SJSA1 (cell line): ENCODE measurements at regions not wholly inside any gene's neighbourhood (a gene's known extent, or its start where the extent isn't known, plus 50 kb on each side); places are given as distances from the start of the nearest gene placed in this dataset.

Experiments
- DNase-seq, 2 experiments: peaks; one replicate each; pipeline ENCODE4 v3.0.0-alpha.2; 2015 to 2020; ENCODE audit warnings: low spot score in 2 of 2, low read depth in 1 of 2
- H3K27ac ChIP-seq: fragments of 250-450 bp; sonication (Bioruptor Pico); 2 replicates; pipeline ENCODE4 v1.5.1; 2020; ENCODE audit warnings: mild to moderate bottlenecking, moderate library complexity
- H3K27me3 ChIP-seq: fragments of 250-450 bp; sonication (Bioruptor Pico); replicated peaks from 2 replicates; pipeline ENCODE4 v1.5.1; 2020; ENCODE audit warnings: mild to moderate bottlenecking, moderate library complexity
- H3K36me3 ChIP-seq: fragments of 250-450 bp; sonication (Bioruptor Pico); 2 replicates; pipeline ENCODE4 v1.5.1; 2020; ENCODE audit warnings: mild to moderate bottlenecking
- H3K4me1 ChIP-seq: fragments of 250-450 bp; sonication (Bioruptor Pico); replicated peaks from 2 replicates; pipeline ENCODE4 v1.6.1; 2021; ENCODE audit warnings: mild to moderate bottlenecking
- H3K4me3 ChIP-seq: fragments of 250-450 bp; sonication (Bioruptor Pico); 2 replicates; pipeline ENCODE4 v1.5.1; 2020; ENCODE audit warnings: mild to moderate bottlenecking
- H3K9me3 ChIP-seq: fragments of 250-450 bp; sonication (Bioruptor Pico); replicated peaks from 2 replicates; pipeline ENCODE4 v1.5.1; 2020; ENCODE audit warnings: mild to moderate bottlenecking

GRCh38 chr6:111985202-111985731, 68.6 kb upstream of the CCN6 start:
- Histone ChIP-seq H3K27me3 (no peaks in the 10 kb centered on the region), H3K9me3 (no peaks in the 10 kb centered on the region), H3K4me1 (peaks cover 17% of the 10 kb centered on the region), H3K4me3 (no peak overlapping the region), H3K36me3 (no peaks in the 10 kb centered on the region), H3K27ac (peak overlapping the region; percentile 56)
- peak; percentile 67 to 74 for DNase-seq

- H3K4me3 ChIP-seq: no peak overlapping the region
- no peaks in the 10 kb centered on the region for H3K9me3 ChIP-seq
- no peak overlapping the region for H3K27ac ChIP-seq
- H3K36me3 ChIP-seq: no peaks in the 10 kb centered on the region
- no peaks in the 10 kb centered on the region for H3K27me3 ChIP-seq
- no peak for DNase-seq
- peaks cover 17% of the 10 kb centered on the region for H3K4me1 ChIP-seq
These were observed 67.3 kb upstream of the CCN6 start for GRCh38 chr6:111986651-111987050.

GRCh38 chr6:111987295-111987694, 66.6 kb upstream of the CCN6 start:
- Histone ChIP-seq H3K4me3 (no peak overlapping the region), H3K36me3 (no peaks in the 10 kb centered on the region), H3K9me3 (no peaks in the 10 kb centered on the region), H3K27me3 (no peaks in the 10 kb centered on the region), H3K4me1 (peaks cover 23% of the 10 kb centered on the region), H3K27ac (no peak overlapping the region)
- no peak for DNase-seq

- Histone ChIP-seq H3K9me3 (no peaks in the 10 kb centered on the region), H3K27me3 (no peaks in the 10 kb centered on the region), H3K27ac (no peak overlapping the region), H3K36me3 (no peaks in the 10 kb centered on the region), H3K4me3 (no peak overlapping the region), H3K4me1 (peaks cover 38% of the 10 kb centered on the region)
- DNase-seq: no peak
These were observed 65.0 kb upstream of the CCN6 start for GRCh38 chr6:111988926-111989325.

- H3K9me3 ChIP-seq: no peaks in the 10 kb centered on the region
- no peak overlapping the region for H3K27ac ChIP-seq
- no peaks in the 10 kb centered on the region for H3K27me3 ChIP-seq
- no peak for DNase-seq
- no peaks in the 10 kb centered on the region for H3K36me3 ChIP-seq
- no peak overlapping the region for H3K4me3 ChIP-seq
- peaks cover 34% of the 10 kb centered on the region for H3K4me1 ChIP-seq
These were observed 64.2 kb upstream of the CCN6 start for GRCh38 chr6:111989743-111990142.

- DNase-seq: no peak
- Histone ChIP-seq H3K4me1 (peaks cover 30% of the 10 kb centered on the region), H3K36me3 (no peaks in the 10 kb centered on the region), H3K9me3 (no peaks in the 10 kb centered on the region), H3K4me3 (no peak overlapping the region), H3K27me3 (no peaks in the 10 kb centered on the region), H3K27ac (no peak overlapping the region)
These were observed 63.7 kb upstream of the CCN6 start for GRCh38 chr6:111990214-111990613.

GRCh38 chr6:111992851-111993250, 61.1 kb upstream of the CCN6 start:
- no peaks in the 10 kb centered on the region for H3K9me3 ChIP-seq
- DNase-seq: no peak
- H3K27me3 ChIP-seq: no peaks in the 10 kb centered on the region
- H3K4me3 ChIP-seq: no peak overlapping the region
- H3K4me1 ChIP-seq: peaks cover 27% of the 10 kb centered on the region
- no peaks in the 10 kb centered on the region for H3K36me3 ChIP-seq
- no peak overlapping the region for H3K27ac ChIP-seq

- no peaks in the 10 kb centered on the region for H3K9me3 ChIP-seq
- H3K4me3 ChIP-seq: no peak overlapping the region
- H3K27me3 ChIP-seq: no peaks in the 10 kb centered on the region
- DNase-seq: no peak
- H3K27ac ChIP-seq: no peak overlapping the region
- no peaks in the 10 kb centered on the region for H3K36me3 ChIP-seq
- H3K4me1 ChIP-seq: peaks cover 27% of the 10 kb centered on the region
These were observed 60.6 kb upstream of the CCN6 start for GRCh38 chr6:111993342-111993741.

GRCh38 chr6:111994791-111995190, 59.1 kb upstream of the CCN6 start:
- no peak for DNase-seq
- no peaks in the 10 kb centered on the region for H3K9me3 ChIP-seq
- H3K36me3 ChIP-seq: no peaks in the 10 kb centered on the region

GRCh38 chr6:111995404-111995803, 58.5 kb upstream of the CCN6 start:
- Histone ChIP-seq H3K4me1 (peaks cover 27% of the 10 kb centered on the region), H3K27me3 (no peaks in the 10 kb centered on the region), H3K27ac (no peak overlapping the region), H3K4me3 (no peak overlapping the region), H3K36me3 (no peaks in the 10 kb centered on the region), H3K9me3 (no peaks in the 10 kb centered on the region)
- DNase-seq: no peak

More at GRCh38 chr6:111994791-111995190, 59.1 kb upstream of the CCN6 start:
- Histone ChIP-seq H3K4me1 (peaks cover 27% of the 10 kb centered on the region), H3K27me3 (no peaks in the 10 kb centered on the region), H3K27ac (no peak overlapping the region), H3K4me3 (no peak overlapping the region)

GRCh38 chr6:111996144-111996865, 57.6 kb upstream of the CCN6 start:
- peaks cover 27% of the 10 kb centered on the region for H3K4me1 ChIP-seq
- no peaks in the 10 kb centered on the region for H3K27me3 ChIP-seq
- H3K36me3 ChIP-seq: no peaks in the 10 kb centered on the region
- H3K9me3 ChIP-seq: no peaks in the 10 kb centered on the region
- no peak for DNase-seq
- no peak overlapping the region for H3K4me3 ChIP-seq
- no peak overlapping the region for H3K27ac ChIP-seq

GRCh38 chr6:111997078-111997852, 56.6 kb upstream of the CCN6 start:
- DNase-seq: peak; percentile 46 to 80
- Histone ChIP-seq H3K4me1 (peaks cover 21% of the 10 kb centered on the region), H3K4me3 (no peak overlapping the region), H3K27me3 (no peaks in the 10 kb centered on the region), H3K27ac (no peak overlapping the region), H3K36me3 (no peaks in the 10 kb centered on the region), H3K9me3 (no peaks in the 10 kb centered on the region)

GRCh38 chr6:111997853-111998208, 56.1 kb upstream of the CCN6 start:
- no peak overlapping the region for H3K4me3 ChIP-seq
- no peaks in the 10 kb centered on the region for H3K36me3 ChIP-seq
- H3K4me1 ChIP-seq: peaks cover 16% of the 10 kb centered on the region
- no peaks in the 10 kb centered on the region for H3K9me3 ChIP-seq
- H3K27me3 ChIP-seq: no peaks in the 10 kb centered on the region
- no peak overlapping the region for H3K27ac ChIP-seq
- no peak for DNase-seq

- Histone ChIP-seq H3K27ac (no peak overlapping the region), H3K27me3 (no peaks in the 10 kb centered on the region), H3K4me1 (peaks cover 4% of the 10 kb centered on the region; the same call in 1 of the 2 replicates), H3K4me3 (no peak overlapping the region), H3K36me3 (no peaks in the 10 kb centered on the region), H3K9me3 (no peaks in the 10 kb centered on the region)
- no peak for DNase-seq
These were observed 51.6 kb upstream of the CCN6 start for GRCh38 chr6:112002307-112002706.
